ENCODE measurements at regions not wholly inside any gene's neighbourhood (a gene's known extent, or its start where the extent isn't known, plus 50 kb on each side); places are given as distances from the start of the nearest gene placed in this dataset.

- DNase-seq = no peak
These were observed 170.4 kb upstream of the LRRN1 start for GRCh38 chr3:3628676-3629328.

DNA sequence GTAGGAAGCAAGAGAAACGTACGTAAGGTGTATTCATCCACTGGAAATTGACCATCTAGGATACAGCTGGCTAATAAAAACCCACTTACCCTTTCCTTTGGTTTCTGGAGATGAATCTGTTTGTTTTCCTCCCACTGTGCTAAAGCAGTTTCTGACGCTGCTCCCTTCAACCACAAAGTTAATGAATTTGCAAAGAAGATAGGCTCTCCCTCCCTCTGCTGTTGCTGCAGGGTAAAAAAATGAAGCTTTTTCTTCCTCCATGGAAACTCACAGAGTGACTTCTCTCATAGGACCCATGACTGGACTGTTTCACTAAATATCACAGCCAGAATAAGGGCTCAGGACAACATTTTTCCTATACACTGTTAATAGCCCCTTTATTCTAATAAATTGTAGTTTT, 172.1 kb upstream of the LRRN1 start:
- peak in 2 of 3 experiments; percentile 1 to 9 for DNase-seq

- DNase-seq = no peak
These were observed 173.5 kb upstream of the LRRN1 start for GRCh38 chr3:3625544-3626271.

DNA sequence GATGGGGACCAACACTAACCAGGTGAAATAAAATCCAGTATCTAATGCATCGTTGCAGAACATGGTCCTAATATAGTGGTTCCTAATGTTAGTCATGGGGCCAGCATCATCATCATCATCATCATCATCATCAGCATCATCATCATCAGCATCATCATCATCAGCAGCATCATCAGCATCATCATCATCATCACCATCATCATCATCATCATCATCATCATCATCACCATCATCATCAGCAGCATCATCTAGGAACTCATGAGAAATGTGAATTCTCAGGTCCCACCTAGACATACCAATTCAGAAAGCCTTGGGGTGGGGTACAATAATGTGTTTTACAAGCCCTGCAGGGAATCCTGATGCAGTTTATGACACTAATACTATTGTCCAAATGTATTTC, 179.4 kb upstream of the LRRN1 start:
- no peak for DNase-seq

DNA sequence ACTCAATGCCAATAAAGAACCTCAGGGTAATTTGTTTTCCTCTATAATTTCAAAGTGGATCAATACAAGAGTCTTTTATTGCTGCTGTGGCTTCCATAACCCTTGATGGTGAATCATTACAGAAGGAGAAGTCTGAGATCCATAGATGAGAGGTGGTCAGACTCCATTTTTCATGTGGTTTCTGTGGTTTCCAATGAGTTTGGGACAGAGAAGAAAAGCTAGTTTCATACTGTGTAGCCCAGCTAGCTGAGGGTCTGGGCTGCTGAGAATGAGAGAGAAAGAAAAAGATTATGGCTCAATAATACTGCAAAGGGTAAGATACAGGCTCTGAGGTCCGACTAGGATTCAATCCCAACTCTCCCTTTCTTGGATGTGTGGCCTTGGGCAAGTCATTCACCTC, 180.6 kb upstream of the LRRN1 start:
- DNase-seq = no peak

- no peak for DNase-seq
These were observed 183.7 kb upstream of the LRRN1 start for GRCh38 chr3:3615533-3615932.

DNA sequence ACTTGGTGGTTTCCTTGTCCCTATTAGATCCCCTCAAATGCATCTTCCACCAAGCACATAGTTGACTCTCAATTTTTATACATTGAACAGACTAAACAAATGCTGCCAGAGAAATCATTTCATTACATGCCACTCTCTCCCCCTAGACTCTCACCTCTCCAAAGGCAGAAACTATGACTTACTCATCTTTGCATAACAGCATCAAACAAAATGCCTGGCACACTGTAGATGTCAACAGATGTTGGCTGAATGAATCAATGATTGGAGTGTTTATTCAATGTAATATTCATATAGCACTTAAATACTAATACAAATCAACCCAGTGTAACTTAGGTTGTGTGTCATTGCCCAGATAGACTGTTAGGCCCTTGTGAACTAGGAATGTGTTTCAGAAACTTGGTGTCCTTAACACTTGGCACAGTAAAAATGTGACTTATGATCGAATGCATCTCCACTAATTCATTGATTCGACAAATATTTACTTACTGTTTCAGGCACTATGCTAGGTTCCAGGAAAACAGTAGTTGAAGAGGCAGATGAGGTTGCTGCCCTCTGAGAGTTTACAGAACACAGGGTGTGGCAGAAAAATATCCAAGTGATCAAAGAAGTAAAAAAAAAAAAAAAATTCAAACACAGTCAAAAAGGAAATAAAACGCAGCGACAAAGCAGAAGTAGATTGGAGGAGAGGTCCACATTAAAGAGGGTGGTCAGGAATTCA, 188.5 kb upstream of the LRRN1 start:
- no peak for DNase-seq

GRCh38 chr3:3606321-3606720, 192.9 kb upstream of the LRRN1 start:
- no peak for DNase-seq

GRCh38 chr3:3605226-3605625, 194.0 kb upstream of the LRRN1 start:
- DNase-seq = no peak

- DNase-seq = no peak
These were observed 195.9 kb upstream of the LRRN1 start for GRCh38 chr3:3603351-3603750.

- no peak for DNase-seq
These were observed 198.4 kb upstream of the LRRN1 start for GRCh38 chr3:3600665-3601340.

DNA sequence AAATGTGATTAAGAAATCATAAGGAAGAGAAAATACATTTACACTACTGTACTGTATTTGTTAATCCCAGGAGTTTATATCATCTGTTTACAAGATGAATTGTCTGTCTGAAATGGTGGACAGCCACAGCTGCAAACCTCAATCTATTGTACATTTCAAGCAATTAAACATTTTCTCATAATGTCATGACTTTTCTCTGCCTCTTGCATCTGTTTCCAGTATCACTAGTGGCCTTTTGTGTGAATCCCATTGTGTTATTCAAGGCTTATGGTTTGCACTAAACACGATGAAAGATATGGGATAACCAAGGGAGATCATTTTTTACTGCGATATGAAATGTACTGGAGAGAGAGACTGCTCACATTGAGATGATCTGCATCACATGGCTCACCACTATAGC, 200.2 kb upstream of the LRRN1 start:
- no peak for DNase-seq

GRCh38 chr3:3594986-3595385, 204.2 kb upstream of the LRRN1 start:
- no peak for DNase-seq

DNA sequence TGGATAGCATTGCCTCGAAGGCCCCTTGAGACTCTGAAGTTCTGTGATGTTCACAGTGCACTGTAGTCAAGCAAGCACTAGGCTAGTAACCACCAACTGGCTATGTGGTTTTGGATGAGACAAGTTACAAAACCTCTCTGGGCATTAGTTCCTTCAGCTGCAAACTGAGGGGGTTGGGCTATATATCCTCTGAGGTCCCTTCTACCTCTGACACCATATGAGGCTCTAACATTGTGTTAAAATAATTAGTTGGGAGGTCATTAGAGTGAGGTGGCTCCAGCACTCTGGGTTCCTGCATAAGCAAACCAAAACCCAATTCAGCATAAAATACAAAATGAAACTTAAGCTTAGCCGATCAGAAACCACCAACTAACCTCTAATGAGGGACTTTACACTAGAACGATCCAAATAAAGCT, 209.5 kb upstream of the LRRN1 start:
- DNase-seq = no peak

GRCh38 chr3:3587647-3587972, 211.6 kb upstream of the LRRN1 start:
- no peak for DNase-seq

GRCh38 chr3:3586843-3587646, 212.2 kb upstream of the LRRN1 start:
- peak in 2 of 3 experiments; percentile 21 to 46 for DNase-seq

DNA sequence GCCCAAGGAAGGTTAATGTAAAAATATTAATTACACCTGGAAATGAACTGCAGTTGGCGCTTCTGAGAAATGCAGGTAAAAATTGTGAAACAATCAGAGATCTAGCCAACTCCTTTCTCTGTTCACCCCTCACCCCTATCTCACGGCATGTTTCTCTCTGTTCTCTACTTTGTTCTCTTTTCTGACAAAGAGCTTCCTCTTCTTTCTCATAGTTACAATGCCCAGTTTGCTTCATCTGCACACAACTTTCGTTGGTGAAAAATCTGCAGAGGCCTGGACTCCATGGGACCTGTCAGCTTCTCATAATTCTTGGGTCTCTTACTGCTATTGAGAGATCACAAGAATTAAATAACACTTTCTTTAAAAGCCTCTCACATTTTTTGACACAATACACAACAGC, 212.9 kb upstream of the LRRN1 start:
- no peak for DNase-seq

DNA sequence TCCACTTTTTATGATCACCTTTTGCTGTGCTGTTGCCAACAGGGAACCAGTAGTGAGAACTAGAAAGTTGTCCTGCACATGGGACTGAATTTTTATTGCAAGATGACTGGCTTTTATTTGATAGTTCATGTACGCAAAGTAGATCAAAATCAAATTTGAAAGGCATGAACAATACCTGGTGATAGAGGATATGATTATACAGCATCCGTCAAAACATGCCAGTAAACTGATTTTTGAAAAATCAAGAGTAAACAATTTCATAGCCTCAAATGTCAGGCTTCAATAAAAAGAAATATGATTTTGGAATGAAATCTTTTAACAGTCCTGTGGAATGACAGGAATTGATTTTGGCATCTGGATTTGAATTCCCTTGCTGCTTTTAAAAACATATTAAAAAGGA, 219.6 kb upstream of the LRRN1 start:
- no peak for DNase-seq

- no peak for DNase-seq
These were observed 220.5 kb upstream of the LRRN1 start for GRCh38 chr3:3578718-3579117.

GRCh38 chr3:3577823-3578222, 221.4 kb upstream of the LRRN1 start:
- no peak for DNase-seq

- DNase-seq = no peak
These were observed 225.9 kb upstream of the LRRN1 start for GRCh38 chr3:3573341-3573740.

GRCh38 chr3:3560591-3561311, 238.5 kb upstream of the LRRN1 start:
- DNase-seq = no peak

All from NCI-H1417 (cell line).